OCI-LY3 (cell line): ENCODE measurements at regions not wholly inside any gene's neighbourhood (a gene's known extent, or its start where the extent isn't known, plus 50 kb on each side); places are given as distances from the start of the nearest gene placed in this dataset.

Source experiments
- H2AFZ ChIP-seq: fragments of 200-600, 300-600 bp; shearing (Covaris generic); 2 replicates; pipeline ENCODE4 v1.6.0; 2014; ENCODE audit warnings: antibody characterized with exemption, low read depth, low read length
- H3K27ac ChIP-seq: fragments of 200-600, 300-600 bp; sonication (generic); 2 replicates; pipeline ENCODE4 v1.5.1; 2014; ENCODE audit warnings: mild to moderate bottlenecking, low read length, moderate library complexity, mixed read lengths
- H3K27me3 ChIP-seq: fragments of 200-600, 300-600 bp; sonication (generic); 2 replicates; pipeline ENCODE4 v1.6.1; 2014; ENCODE audit warnings: low read depth, low read length, mixed read lengths
- H3K36me3 ChIP-seq: fragments of 200-600, 300-600 bp; sonication (generic); replicated peaks from 2 replicates; pipeline ENCODE3; 2014; ENCODE audit warnings: low read depth, low read length, mixed read lengths
- H3K4me1 ChIP-seq: fragments of 300-600, 200-600 bp; sonication (generic); 2 replicates; pipeline ENCODE4 v1.6.1; 2014; ENCODE audit warnings: low read length, mixed read lengths
- H3K4me2 ChIP-seq: fragments of 200-600, 300-600 bp; sonication (generic); 2 replicates; pipeline ENCODE4 v1.6.1; 2014; ENCODE audit warnings: low read length, mixed read lengths
- H3K4me3 ChIP-seq: fragments of 300-600, 200-600 bp; sonication (generic); 2 replicates; pipeline ENCODE4 v1.5.1; 2014; ENCODE audit warnings: antibody characterized with exemption, mild to moderate bottlenecking, low read length, moderate library complexity
- H3K79me2 ChIP-seq: fragments of 300-600, 200-600 bp; shearing (Covaris generic); 2 replicates; pipeline ENCODE4 v1.6.1; 2014; ENCODE audit warnings: mild to moderate bottlenecking, low read length, mixed read lengths
- H3K9ac ChIP-seq: fragments of 300-600, 200-600 bp; shearing (Covaris generic); 2 replicates; pipeline ENCODE4 v1.6.0; 2014; ENCODE audit warnings: mild to moderate bottlenecking, low read length, moderate library complexity
- H3K9me3 ChIP-seq: fragments of 200-600, 300-600 bp; shearing (Covaris generic); 2 replicates; pipeline ENCODE4 v1.6.1; 2014; ENCODE audit warnings: low read length, mixed read lengths; ENCODE audit not compliant: insufficient read depth
- H4K20me1 ChIP-seq: fragments of 200-600, 300-600 bp; sonication (generic); 2 replicates; pipeline ENCODE4 v1.6.1; 2016; ENCODE audit warnings: low read length, mixed read lengths; ENCODE audit not compliant: insufficient read depth
- EZH2phosphoT487 ChIP-seq: fragments of 200-600 bp; shearing (Covaris generic); IDR thresholded peaks from 2 replicates; pipeline ENCODE4 v1.6.1; 2018; ENCODE audit warnings: antibody characterized with exemption, mixed run types, low read depth
- TF ChIP-seq, protein P1 (sequence below): fragments of 200-600, 300-600 bp; sonication (generic); IDR thresholded peaks from 2 replicates; pipeline ENCODE4 v1.5.1; 2014; ENCODE audit warnings: antibody characterized with exemption, low read length, low read depth

DNA sequence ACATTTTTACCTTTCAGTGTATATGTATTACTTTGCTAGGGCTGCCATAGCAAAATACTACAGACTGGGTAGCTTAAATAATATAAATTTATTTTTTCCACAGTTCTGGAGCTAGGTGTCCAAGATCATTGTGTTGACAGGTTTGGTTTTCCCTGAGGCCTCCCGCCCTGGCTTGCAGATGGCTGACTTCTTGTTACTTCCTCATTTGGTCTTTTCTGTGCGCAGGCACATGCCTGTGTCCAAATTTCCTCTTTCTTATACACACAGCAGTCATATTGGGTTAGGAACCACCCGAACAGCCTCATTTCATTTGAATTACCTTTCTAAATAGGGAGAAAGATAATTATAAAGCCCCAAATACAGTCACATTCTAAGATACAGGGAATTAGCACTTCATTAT is 521.6 kb upstream of the SORCS1 start:
- Histone ChIP-seq H3K4me1 (peaks cover 39% of the 10 kb centered on the region), H3K4me3 (no peak overlapping the region), H3K27me3 (no peaks in the 10 kb centered on the region), H3K4me2 (peak overlapping the region; percentile 35), H3K27ac (peak overlapping the region; percentile 81), H2AFZ (peak overlapping the region; percentile 51; the same call in 1 of the 2 replicates), H3K9ac (peak overlapping the region; percentile 34; the same call in 1 of the 2 replicates), H4K20me1 (no peaks in the 10 kb centered on the region), H3K9me3 (no peaks in the 10 kb centered on the region), H3K79me2 (no peaks in the 10 kb centered on the region), H3K36me3 (peaks cover 8% of the 10 kb centered on the region)
- TF ChIP-seq, protein P1, sequence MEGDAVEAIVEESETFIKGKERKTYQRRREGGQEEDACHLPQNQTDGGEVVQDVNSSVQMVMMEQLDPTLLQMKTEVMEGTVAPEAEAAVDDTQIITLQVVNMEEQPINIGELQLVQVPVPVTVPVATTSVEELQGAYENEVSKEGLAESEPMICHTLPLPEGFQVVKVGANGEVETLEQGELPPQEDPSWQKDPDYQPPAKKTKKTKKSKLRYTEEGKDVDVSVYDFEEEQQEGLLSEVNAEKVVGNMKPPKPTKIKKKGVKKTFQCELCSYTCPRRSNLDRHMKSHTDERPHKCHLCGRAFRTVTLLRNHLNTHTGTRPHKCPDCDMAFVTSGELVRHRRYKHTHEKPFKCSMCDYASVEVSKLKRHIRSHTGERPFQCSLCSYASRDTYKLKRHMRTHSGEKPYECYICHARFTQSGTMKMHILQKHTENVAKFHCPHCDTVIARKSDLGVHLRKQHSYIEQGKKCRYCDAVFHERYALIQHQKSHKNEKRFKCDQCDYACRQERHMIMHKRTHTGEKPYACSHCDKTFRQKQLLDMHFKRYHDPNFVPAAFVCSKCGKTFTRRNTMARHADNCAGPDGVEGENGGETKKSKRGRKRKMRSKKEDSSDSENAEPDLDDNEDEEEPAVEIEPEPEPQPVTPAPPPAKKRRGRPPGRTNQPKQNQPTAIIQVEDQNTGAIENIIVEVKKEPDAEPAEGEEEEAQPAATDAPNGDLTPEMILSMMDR = no peak
- no peak for TF ChIP-seq EZH2phosphoT487

DNA sequence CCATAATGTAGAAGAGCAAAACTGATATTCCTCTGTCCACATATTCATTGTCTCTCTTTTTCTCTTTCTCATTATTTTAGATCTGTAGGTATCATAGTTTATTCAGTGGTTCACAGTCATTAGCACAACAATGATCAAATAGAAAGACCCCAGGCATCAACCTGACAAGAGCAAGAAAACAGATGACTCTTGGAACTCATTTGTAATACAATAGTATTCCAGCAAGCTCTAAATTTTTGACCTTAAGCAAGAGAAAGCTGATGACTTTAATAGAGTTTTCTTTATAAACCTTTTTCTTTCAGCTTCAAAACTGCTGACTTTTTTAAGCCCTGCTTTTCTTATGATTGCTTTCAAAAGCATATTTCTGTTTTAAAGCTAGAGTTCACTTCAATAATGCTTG is 507.5 kb upstream of the SORCS1 start:
- no peak for TF ChIP-seq EZH2phosphoT487
- TF ChIP-seq, protein P1 = no peak
- no peaks in the 10 kb centered on the region for H3K4me1 ChIP-seq
- H2AFZ ChIP-seq = no peak overlapping the region
- H3K27ac ChIP-seq = no peak overlapping the region
- H3K79me2 ChIP-seq = no peaks in the 10 kb centered on the region
- H3K4me2 ChIP-seq = no peak overlapping the region
- H3K9ac ChIP-seq = no peak overlapping the region
- no peaks in the 10 kb centered on the region for H4K20me1 ChIP-seq
- H3K27me3 ChIP-seq = no peaks in the 10 kb centered on the region
- H3K9me3 ChIP-seq = no peaks in the 10 kb centered on the region
- no peaks in the 10 kb centered on the region for H3K36me3 ChIP-seq
- H3K4me3 ChIP-seq = no peak overlapping the region

DNA sequence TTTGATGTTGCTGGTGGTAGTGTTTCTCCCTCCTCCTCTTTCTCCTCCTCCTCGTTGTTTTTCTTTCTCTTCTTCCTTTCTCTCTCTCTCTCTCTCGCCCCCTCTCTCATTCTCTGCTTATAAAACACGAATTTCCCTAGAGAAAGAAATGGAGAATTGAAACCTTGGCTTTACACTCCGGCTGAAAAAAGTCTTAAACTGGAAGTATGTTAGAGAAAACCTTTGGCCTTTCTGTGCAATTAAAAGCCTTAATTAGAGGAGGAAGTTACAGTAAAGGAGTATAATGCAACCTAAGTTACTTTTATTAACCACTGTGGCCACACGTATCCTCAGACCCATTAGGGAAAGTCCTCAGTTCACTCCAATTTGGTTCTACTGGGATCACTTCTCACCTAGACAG is 501.7 kb upstream of the SORCS1 start:
- Histone ChIP-seq H3K79me2 (no peaks in the 10 kb centered on the region), H3K9ac (no peak overlapping the region), H2AFZ (no peak overlapping the region), H3K9me3 (no peaks in the 10 kb centered on the region), H3K4me3 (no peak overlapping the region), H4K20me1 (no peaks in the 10 kb centered on the region), H3K27ac (no peak overlapping the region), H3K36me3 (no peaks in the 10 kb centered on the region), H3K4me2 (no peak overlapping the region), H3K4me1 (no peaks in the 10 kb centered on the region), H3K27me3 (no peaks in the 10 kb centered on the region)
- TF ChIP-seq, protein P1 = no peak
- no peak for TF ChIP-seq EZH2phosphoT487

DNA sequence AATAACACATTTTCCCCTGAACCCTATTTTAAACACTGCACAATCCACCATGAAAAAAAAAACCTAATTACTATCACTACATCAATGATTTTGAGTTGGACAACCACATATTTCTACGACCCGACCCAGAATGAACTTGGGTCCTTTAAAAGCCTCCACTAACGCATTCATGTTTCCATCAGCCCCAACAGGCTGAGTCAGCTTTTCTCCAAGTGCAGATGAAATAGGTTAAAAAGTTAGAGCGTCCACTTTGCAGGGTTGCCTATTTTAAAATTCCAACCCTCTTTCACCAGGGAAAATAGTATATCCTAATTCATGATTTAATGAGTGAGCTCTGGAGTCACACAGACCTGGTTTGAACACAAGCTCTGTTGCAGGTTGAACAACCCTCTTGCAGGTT is 501.0 kb upstream of the SORCS1 start:
- Histone ChIP-seq H3K9me3 (no peaks in the 10 kb centered on the region), H3K4me2 (no peak overlapping the region), H3K27ac (no peak overlapping the region), H3K9ac (no peak overlapping the region), H3K27me3 (no peaks in the 10 kb centered on the region), H3K4me3 (no peak overlapping the region), H2AFZ (no peak overlapping the region), H3K36me3 (no peaks in the 10 kb centered on the region), H3K4me1 (no peaks in the 10 kb centered on the region), H3K79me2 (no peaks in the 10 kb centered on the region), H4K20me1 (no peaks in the 10 kb centered on the region)
- no peak for TF ChIP-seq EZH2phosphoT487
- TF ChIP-seq, protein P1 = no peak
